ENCODE measurements at regions not wholly inside any gene's neighbourhood (a gene's known extent, or its start where the extent isn't known, plus 50 kb on each side); places are given as distances from the start of the nearest gene placed in this dataset.
"Not testable (repeated sequence)": the region's sequence is repeated elsewhere in the genome, so short reads cannot be mapped to it uniquely, and the experiment has no call there.

- TF ChIP-seq CTCF (IDR thresholded peaks at IDR 0.05; ENCODE audit: poor library complexity, severe bottlenecking): no peak
- H3K27me3 ChIP-seq (ENCODE audit: insufficient read depth, poor library complexity, severe bottlenecking): no peaks in the 10 kb centered on the region
- no peaks in the 10 kb centered on the region for H3K4me1 ChIP-seq (ENCODE audit: insufficient read depth, poor library complexity, severe bottlenecking)
- H3K36me3 ChIP-seq (ENCODE audit: low read depth): no peaks in the 10 kb centered on the region
- no peak for ATAC-seq (ENCODE audit: low read depth)
- no peak overlapping the region for H3K27ac ChIP-seq (ENCODE audit: poor library complexity, severe bottlenecking)
- DNase-seq (ENCODE audit: low spot score): no peak
- peaks cover 2% of the 10 kb centered on the region for H3K9me3 ChIP-seq (ENCODE audit: severe bottlenecking)
- no peak overlapping the region for H3K4me3 ChIP-seq (ENCODE audit: severe bottlenecking)
Measured at GRCh38 chr5:166119506-166119905, 2171.9 kb upstream of the WWC1 start.

GRCh38 chr5:166123717-166124116, 2167.7 kb upstream of the WWC1 start:
- no peak for TF ChIP-seq CTCF (IDR thresholded peaks at IDR 0.05; ENCODE audit: poor library complexity, severe bottlenecking)
- Histone ChIP-seq H3K9me3 (ENCODE audit: severe bottlenecking) (no peaks in the 10 kb centered on the region), H3K4me3 (ENCODE audit: severe bottlenecking) (no peak overlapping the region), H3K27me3 (ENCODE audit: insufficient read depth, poor library complexity, severe bottlenecking) (no peaks in the 10 kb centered on the region), H3K36me3 (ENCODE audit: low read depth) (no peaks in the 10 kb centered on the region), H3K4me1 (ENCODE audit: insufficient read depth, poor library complexity, severe bottlenecking) (no peaks in the 10 kb centered on the region), H3K27ac (ENCODE audit: poor library complexity, severe bottlenecking) (no peak overlapping the region)
- ATAC-seq (ENCODE audit: low read depth): no peak
- no peak for DNase-seq (ENCODE audit: low spot score)

- H3K9me3 ChIP-seq (ENCODE audit: severe bottlenecking): no peaks in the 10 kb centered on the region
- no peak for ATAC-seq (ENCODE audit: low read depth)
- no peak for TF ChIP-seq CTCF (IDR thresholded peaks at IDR 0.05; ENCODE audit: poor library complexity, severe bottlenecking)
Measured at GRCh38 chr5:166127766-166128570, 2163.5 kb upstream of the WWC1 start.

GRCh38 chr5:166145107-166145506, 2146.3 kb upstream of the WWC1 start:
- not testable (repeated sequence) for DNase-seq (ENCODE audit: low spot score); H3K9me3 ChIP-seq (ENCODE audit: severe bottlenecking); H3K27ac ChIP-seq (ENCODE audit: poor library complexity, severe bottlenecking); H3K4me1 ChIP-seq (ENCODE audit: insufficient read depth, poor library complexity, severe bottlenecking); H3K36me3 ChIP-seq (ENCODE audit: low read depth); H3K27me3 ChIP-seq (ENCODE audit: insufficient read depth, poor library complexity, severe bottlenecking); H3K4me3 ChIP-seq (ENCODE audit: severe bottlenecking); ATAC-seq (ENCODE audit: low read depth)

More at GRCh38 chr5:166127766-166128570, 2163.5 kb upstream of the WWC1 start:
- Histone ChIP-seq H3K27me3 (ENCODE audit: insufficient read depth, poor library complexity, severe bottlenecking) (no peaks in the 10 kb centered on the region), H3K36me3 (ENCODE audit: low read depth) (no peaks in the 10 kb centered on the region), H3K27ac (ENCODE audit: poor library complexity, severe bottlenecking) (no peak overlapping the region), H3K4me3 (ENCODE audit: severe bottlenecking) (no peak overlapping the region), H3K4me1 (ENCODE audit: insufficient read depth, poor library complexity, severe bottlenecking) (no peaks in the 10 kb centered on the region)
- DNase-seq (ENCODE audit: low spot score): no peak

GRCh38 chr5:166163996-166164610, 2127.3 kb upstream of the WWC1 start:
- DNase-seq (ENCODE audit: low spot score) (no peak), ATAC-seq (ENCODE audit: low read depth) (no peak)
- Histone ChIP-seq H3K27ac (ENCODE audit: poor library complexity, severe bottlenecking) (no peak overlapping the region), H3K4me1 (ENCODE audit: insufficient read depth, poor library complexity, severe bottlenecking) (no peaks in the 10 kb centered on the region), H3K4me3 (ENCODE audit: severe bottlenecking) (no peak overlapping the region), H3K9me3 (ENCODE audit: severe bottlenecking) (no peaks in the 10 kb centered on the region), H3K27me3 (ENCODE audit: insufficient read depth, poor library complexity, severe bottlenecking) (no peaks in the 10 kb centered on the region), H3K36me3 (ENCODE audit: low read depth) (no peaks in the 10 kb centered on the region)
- TF ChIP-seq CTCF (IDR thresholded peaks at IDR 0.05; ENCODE audit: poor library complexity, severe bottlenecking): no peak
